GM23338 (cell line): ENCODE measurements at regions not wholly inside any gene's neighbourhood (a gene's known extent, or its start where the extent isn't known, plus 50 kb on each side); places are given as distances from the start of the nearest gene placed in this dataset.

Experiments used
- ATAC-seq: fragments of 200-7000 bp; cut with Tn5 transposase; 3 replicates; pipeline ENCODE4 v1.9.1; 2020
- DNase-seq: peaks from one replicate; pipeline ENCODE4 v3.0.0-alpha.2; 2015; ENCODE audit warnings: low spot score
- H2AFZ ChIP-seq: fragments of 200-600 bp; sonication (generic); 2 replicates; pipeline ENCODE4 v1.8.0; 2016; ENCODE audit warnings: antibody characterized with exemption, mild to moderate bottlenecking, moderate library complexity
- H3F3A ChIP-seq: fragments of 200-600 bp; sonication (generic); replicated peaks from 2 replicates; pipeline ENCODE4 v1.8.0; 2017; ENCODE audit warnings: antibody characterized with exemption, mixed run types, low read depth
- H3K27ac ChIP-seq: fragments of 200-600 bp; sonication (generic); 2 replicates; pipeline ENCODE4 v1.6.1; 2016; ENCODE audit warnings: low read depth
- H3K27me3 ChIP-seq: fragments of 200-600 bp; sonication (generic); 2 replicates; pipeline ENCODE4 v1.8.0; 2016; ENCODE audit warnings: mild to moderate bottlenecking, mixed run types, moderate library complexity; ENCODE audit not compliant: insufficient read depth
- H3K36me3 ChIP-seq: fragments of 200-600 bp; sonication (generic); 2 replicates; pipeline ENCODE4 v1.8.0; 2016; ENCODE audit warnings: mild to moderate bottlenecking; ENCODE audit not compliant: insufficient read depth
- H3K4me1 ChIP-seq: fragments of 200-600 bp; sonication (generic); 2 replicates; pipeline ENCODE4 v1.8.0; 2016; ENCODE audit warnings: mild to moderate bottlenecking, moderate library complexity; ENCODE audit not compliant: insufficient read depth
- H3K4me2 ChIP-seq: fragments of 200-600 bp; sonication (generic); 2 replicates; pipeline ENCODE4 v1.7.1; 2017; ENCODE audit warnings: mixed run types
- H3K4me3 ChIP-seq: fragments of 200-600 bp; sonication (generic); 2 replicates; pipeline ENCODE4 v1.6.1; 2016; ENCODE audit warnings: mixed run types
- H3K79me2 ChIP-seq: fragments of 200-600 bp; sonication (generic); replicated peaks from 2 replicates; pipeline ENCODE4 v1.8.0; 2017; ENCODE audit warnings: mild to moderate bottlenecking; ENCODE audit not compliant: insufficient read depth
- H3K9me2 ChIP-seq: fragments of 200-600 bp; sonication (generic); 2 replicates; pipeline ENCODE4 v1.8.0; 2017; ENCODE audit not compliant: insufficient read depth
- H4K20me1 ChIP-seq: fragments of 200-600 bp; sonication (generic); replicated peaks from 2 replicates; pipeline ENCODE4 v1.8.0; 2017; ENCODE audit warnings: mild to moderate bottlenecking; ENCODE audit not compliant: insufficient read depth
- H3K27ac Mint-ChIP-seq: 2 replicates; pipeline ENCODE4 v1.8.0; 2020; ENCODE audit warnings: inconsistent platforms, mild to moderate bottlenecking, moderate library complexity, mixed read lengths
- H3K27me3 Mint-ChIP-seq: 3 replicates; pipeline ENCODE4 v1.8.0; 2022; ENCODE audit warnings: low read depth, mild to moderate bottlenecking, moderate library complexity, mixed read lengths, inconsistent platforms; ENCODE audit not compliant: insufficient read depth, poor library complexity
- H3K36me3 Mint-ChIP-seq: 3 replicates; pipeline ENCODE4 v1.8.0; 2021; ENCODE audit warnings: low read depth, mild to moderate bottlenecking, inconsistent platforms, moderate library complexity, mixed read lengths
- H3K4me1 Mint-ChIP-seq: 3 replicates; pipeline ENCODE4 v1.8.0; 2020; ENCODE audit warnings: mild to moderate bottlenecking, inconsistent platforms, mixed read lengths
- H3K4me3 Mint-ChIP-seq: 3 replicates; pipeline ENCODE4 v1.8.0; 2021; ENCODE audit warnings: moderate library complexity, mild to moderate bottlenecking, inconsistent platforms, mixed read lengths
- H3K9me3 Mint-ChIP-seq: 3 replicates; pipeline ENCODE4 v1.8.0; 2020; ENCODE audit warnings: moderate library complexity, mild to moderate bottlenecking, inconsistent platforms, mixed read lengths
- CREB1 ChIP-seq: fragments of 250-450 bp; sonication (Bioruptor Pico); IDR thresholded peaks from 2 replicates; pipeline ENCODE4 v1.5.0; 2020; ENCODE audit warnings: low read depth, mild to moderate bottlenecking, moderate library complexity
- ETS1 ChIP-seq: IDR thresholded peaks from 2 replicates; pipeline ENCODE4 v1.6.1; 2016; ENCODE audit warnings: antibody characterized with exemption
- EZH2 ChIP-seq: fragments of 200-600 bp; sonication (generic); IDR thresholded peaks from one replicate; pipeline ENCODE4 v1.8.0; 2017; ENCODE audit warnings: antibody characterized with exemption, mild to moderate bottlenecking, low read depth; ENCODE audit not compliant: unreplicated experiment
- EZH2phosphoT487 ChIP-seq: fragments of 200-600 bp; sonication (generic); IDR thresholded peaks from one replicate; pipeline ENCODE4 v1.8.1; 2018; ENCODE audit warnings: antibody characterized with exemption; ENCODE audit not compliant: unreplicated experiment
- REST ChIP-seq: IDR thresholded peaks from one replicate; pipeline ENCODE4 v1.6.1; 2018; ENCODE audit warnings: antibody characterized with exemption; ENCODE audit not compliant: unreplicated experiment
- STAT1 ChIP-seq: IDR thresholded peaks from one replicate; pipeline ENCODE4 v1.6.1; 2016; ENCODE audit warnings: antibody characterized with exemption; ENCODE audit not compliant: unreplicated experiment
- ZNF114 ChIP-seq: fragments of 250-450 bp; sonication (Bioruptor Pico); IDR thresholded peaks from 2 replicates; pipeline ENCODE4 v1.5.0; 2020; ENCODE audit warnings: mild to moderate bottlenecking, moderate library complexity
- ZNF331 ChIP-seq: fragments of 250-450 bp; sonication (Bioruptor Pico); IDR thresholded peaks from 2 replicates; pipeline ENCODE4 v1.5.0; 2020; ENCODE audit warnings: low read depth, mild to moderate bottlenecking, moderate library complexity
- TF ChIP-seq, protein P1 (sequence below), 2 experiments: fragments of 200-600 bp in 1 of 2; sonication (generic) in 1 of 2; conservative IDR thresholded peaks; 2 replicates each; pipeline versions ENCODE4 v1.5.1 to v1.6.1; 2016 to 2017; ENCODE audit warnings: antibody characterized with exemption in 2 of 2, low read depth in 2 of 2, mild to moderate bottlenecking in 2 of 2, moderate library complexity in 1 of 2

GRCh38 chr4:19298998-19299397, 952.7 kb upstream of the SLIT2 start:
- no peak overlapping the region for H3K4me2 ChIP-seq
- 0 out of 2 replicates have a peak, but pooled peaks cover 6% of the 10 kb centered on the region for H3K9me2 ChIP-seq
- H3K4me3 ChIP-seq, result no peak overlapping the region
- H4K20me1 ChIP-seq, result no peaks in the 10 kb centered on the region
- Mint-ChIP-seq H3K4me3 (no peak overlapping the region), H3K36me3 (peaks cover 6% of the 10 kb centered on the region), H3K4me1 (no peaks in the 10 kb centered on the region), H3K9me3 (peaks cover 9% of the 10 kb centered on the region), H3K27ac (no peak overlapping the region), H3K27me3 (no peaks in the 10 kb centered on the region)
- ATAC-seq, result no peak
- no peak for DNase-seq
- H3K27ac ChIP-seq, result no peak overlapping the region
- no peaks in the 10 kb centered on the region for H3K4me1 ChIP-seq
- no peaks in the 10 kb centered on the region for H3F3A ChIP-seq
- H3K36me3 ChIP-seq, result no peaks in the 10 kb centered on the region
- TF ChIP-seq REST, result no peak
- TF ChIP-seq EZH2phosphoT487, result no peak
- TF ChIP-seq ZNF114 (CRISPR knock-in tag), result no peak
- no peak for TF ChIP-seq ZNF331 (CRISPR knock-in tag)
- no peak for TF ChIP-seq ETS1
- no peak for TF ChIP-seq CREB1
- H3K79me2 ChIP-seq, result no peaks in the 10 kb centered on the region
- H2AFZ ChIP-seq, result no peak overlapping the region
- H3K27me3 ChIP-seq, result no peaks in the 10 kb centered on the region

DNA sequence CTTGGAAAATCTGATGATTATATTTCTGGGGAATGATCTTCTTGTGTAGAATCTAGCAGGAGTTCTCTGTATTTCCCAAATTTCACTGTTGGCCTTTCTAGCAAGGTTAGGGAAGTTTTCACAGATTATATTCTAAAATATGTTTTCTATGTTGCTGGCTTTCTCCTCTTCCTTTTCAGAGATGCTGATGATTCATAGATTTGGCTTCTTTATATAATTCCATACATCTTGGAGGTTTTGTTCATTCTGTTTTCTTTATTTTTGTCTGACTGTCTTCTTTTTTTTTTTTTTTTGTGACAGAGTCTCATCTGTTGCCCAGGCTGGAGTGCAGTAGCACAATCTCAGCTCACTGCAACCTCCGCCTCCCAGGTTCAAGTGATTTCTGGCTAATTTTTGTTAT, 957.9 kb upstream of the SLIT2 start:
- no peak overlapping the region for H3K4me2 ChIP-seq
- Mint-ChIP-seq H3K4me3 (no peak overlapping the region), H3K9me3 (peaks cover 42% of the 10 kb centered on the region), H3K27ac (no peak overlapping the region), H3K4me1 (no peaks in the 10 kb centered on the region), H3K36me3 (peaks cover 31% of the 10 kb centered on the region), H3K27me3 (no peaks in the 10 kb centered on the region)
- H2AFZ ChIP-seq, result no peak overlapping the region
- no peak for ATAC-seq
- no peak overlapping the region for H3K27ac ChIP-seq
- no peaks in the 10 kb centered on the region for H3K4me1 ChIP-seq
- no peak for DNase-seq
- no peaks in the 10 kb centered on the region for H3F3A ChIP-seq
- 0 out of 2 replicates have a peak, but pooled peaks cover 6% of the 10 kb centered on the region for H3K9me2 ChIP-seq
- no peaks in the 10 kb centered on the region for H3K27me3 ChIP-seq
- peaks cover 7% of the 10 kb centered on the region; the same call in 1 of the 2 replicates for H3K36me3 ChIP-seq
- H3K79me2 ChIP-seq, result no peaks in the 10 kb centered on the region
- H4K20me1 ChIP-seq, result no peaks in the 10 kb centered on the region
- no peak overlapping the region for H3K4me3 ChIP-seq
- TF ChIP-seq ZNF114 (CRISPR knock-in tag), result no peak
- TF ChIP-seq EZH2phosphoT487, result no peak
- TF ChIP-seq EZH2, result no peak
- TF ChIP-seq ETS1, result no peak
- TF ChIP-seq CREB1, result no peak
- TF ChIP-seq, protein P1, sequence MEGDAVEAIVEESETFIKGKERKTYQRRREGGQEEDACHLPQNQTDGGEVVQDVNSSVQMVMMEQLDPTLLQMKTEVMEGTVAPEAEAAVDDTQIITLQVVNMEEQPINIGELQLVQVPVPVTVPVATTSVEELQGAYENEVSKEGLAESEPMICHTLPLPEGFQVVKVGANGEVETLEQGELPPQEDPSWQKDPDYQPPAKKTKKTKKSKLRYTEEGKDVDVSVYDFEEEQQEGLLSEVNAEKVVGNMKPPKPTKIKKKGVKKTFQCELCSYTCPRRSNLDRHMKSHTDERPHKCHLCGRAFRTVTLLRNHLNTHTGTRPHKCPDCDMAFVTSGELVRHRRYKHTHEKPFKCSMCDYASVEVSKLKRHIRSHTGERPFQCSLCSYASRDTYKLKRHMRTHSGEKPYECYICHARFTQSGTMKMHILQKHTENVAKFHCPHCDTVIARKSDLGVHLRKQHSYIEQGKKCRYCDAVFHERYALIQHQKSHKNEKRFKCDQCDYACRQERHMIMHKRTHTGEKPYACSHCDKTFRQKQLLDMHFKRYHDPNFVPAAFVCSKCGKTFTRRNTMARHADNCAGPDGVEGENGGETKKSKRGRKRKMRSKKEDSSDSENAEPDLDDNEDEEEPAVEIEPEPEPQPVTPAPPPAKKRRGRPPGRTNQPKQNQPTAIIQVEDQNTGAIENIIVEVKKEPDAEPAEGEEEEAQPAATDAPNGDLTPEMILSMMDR (conservative IDR thresholded peaks at IDR 0.05; ENCODE audit: low read depth in 2 of 2), result no peak
- no peak for TF ChIP-seq REST
- no peak for TF ChIP-seq STAT1
